Left lung (tissue), 4 donors: ENCODE measurements at regions not wholly inside any gene's neighbourhood (a gene's known extent, or its start where the extent isn't known, plus 50 kb on each side); places are given as distances from the start of the nearest gene placed in this dataset.

Experiments used
- ATAC-seq: fragments of 200-7000 bp; cut with Tn5 transposase; one replicate; pipeline ENCODE4 v1.9.1; 2020; ENCODE audit warnings: moderate library complexity
- DNase-seq, 4 donors: peaks; one replicate each; pipeline ENCODE4 v3.0.0-alpha.2; 2013 to 2020
- H3K27ac ChIP-seq, 2 donors: fragments of 200-600 bp; sonication (generic) in 1 of 2; one replicate each; pipeline versions ENCODE4 v1.5.0 to v1.8.0; 2020 to 2021
- H3K27me3 ChIP-seq, 2 donors: fragments of 200-600 bp; sonication (generic) in 1 of 2; one replicate each; pipeline versions ENCODE4 v1.5.0 to v1.8.0; 2020 to 2021
- H3K36me3 ChIP-seq, 2 donors: fragments of 200-600 bp; sonication (generic) in 1 of 2; one replicate each; pipeline versions ENCODE4 v1.5.0 to v1.8.0; 2020 to 2021
- H3K4me1 ChIP-seq, 2 donors: fragments of 200-600 bp; one replicate each; pipeline ENCODE4 v1.8.0; 2021
- H3K4me3 ChIP-seq, 2 donors: fragments of 200-600 bp; sonication (generic) in 1 of 2; one replicate each; pipeline versions ENCODE4 v1.5.0 to v1.8.0; 2020 to 2021; ENCODE audit warnings: mild to moderate bottlenecking in 1 of 2
- H3K9me3 ChIP-seq, 2 donors: fragments of 200-600 bp; sonication (generic) in 1 of 2; one replicate each; pipeline versions ENCODE4 v1.5.0 to v1.8.0; 2020 to 2021
- intact Hi-C, 2 donors: fragments of 100-400 bp; cut with DNase I; formaldehyde crosslinking; loops; one replicate each; pipeline versions ENCODE4 v1.11.2 to v1.14.2; 2022
- TF ChIP-seq, protein P1 (sequence below), 2 donors: fragments of 200-600 bp; sonication (generic) in 1 of 2; IDR thresholded peaks; one replicate each; pipeline versions ENCODE4 v1.5.0 to v1.8.0; 2021; ENCODE audit warnings: antibody characterized with exemption in 2 of 2
- donor health status: DM: no; HTN: yes; CAD: no.
- donor health status: DM: no; HTN: no; CAD: no.

DNA sequence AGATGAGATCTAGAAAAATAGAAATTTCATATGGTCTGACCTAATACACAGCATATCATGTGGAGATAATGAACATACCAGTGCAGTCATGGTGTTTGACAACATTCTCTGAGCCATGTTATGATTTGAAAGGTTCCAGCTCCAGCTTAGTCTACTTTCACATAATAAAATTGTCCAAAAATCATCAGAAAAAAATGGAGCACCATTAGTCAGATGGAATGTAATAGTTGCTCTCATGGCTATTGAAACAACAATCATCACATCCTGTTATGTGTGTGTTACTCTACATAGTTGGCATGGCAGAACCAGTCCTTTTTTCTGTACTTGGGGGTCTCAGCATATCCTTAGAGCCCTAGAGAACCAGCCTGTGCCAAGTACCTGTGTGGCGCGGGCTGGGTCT lies 678.9 kb upstream of the FANCL start:
- no peak for DNase-seq
- H3K27ac ChIP-seq = no peak overlapping the region

DNA sequence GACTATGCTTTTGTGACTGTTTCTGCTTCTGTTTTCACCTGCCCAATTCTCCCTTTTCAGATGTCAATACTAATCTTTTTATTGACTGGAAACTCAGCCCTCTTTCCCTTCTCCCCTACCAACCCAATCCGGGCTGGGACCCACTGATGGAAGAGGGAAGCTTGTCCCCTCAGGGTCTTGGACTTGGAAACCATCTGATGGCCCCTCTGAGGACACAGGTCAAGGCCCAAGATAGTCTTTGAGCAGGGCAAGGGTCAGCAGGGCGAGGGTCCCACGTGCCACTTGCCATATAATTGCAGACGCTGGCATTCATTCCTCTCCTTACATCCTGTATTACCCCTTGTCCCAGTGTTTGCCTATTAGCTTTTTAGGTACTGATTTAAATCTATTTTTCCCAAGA lies 678.2 kb upstream of the FANCL start:
- Histone ChIP-seq H3K36me3 (no peaks in the 10 kb centered on the region), H3K4me3 (no peak overlapping the region), H3K4me1 (no peaks in the 10 kb centered on the region), H3K27me3 (no peaks in the 10 kb centered on the region), H3K9me3 (no peaks in the 10 kb centered on the region), H3K27ac (no peak overlapping the region)
- intact Hi-C loops = no loop called here
- DNase-seq = no peak
- TF ChIP-seq, protein P1, sequence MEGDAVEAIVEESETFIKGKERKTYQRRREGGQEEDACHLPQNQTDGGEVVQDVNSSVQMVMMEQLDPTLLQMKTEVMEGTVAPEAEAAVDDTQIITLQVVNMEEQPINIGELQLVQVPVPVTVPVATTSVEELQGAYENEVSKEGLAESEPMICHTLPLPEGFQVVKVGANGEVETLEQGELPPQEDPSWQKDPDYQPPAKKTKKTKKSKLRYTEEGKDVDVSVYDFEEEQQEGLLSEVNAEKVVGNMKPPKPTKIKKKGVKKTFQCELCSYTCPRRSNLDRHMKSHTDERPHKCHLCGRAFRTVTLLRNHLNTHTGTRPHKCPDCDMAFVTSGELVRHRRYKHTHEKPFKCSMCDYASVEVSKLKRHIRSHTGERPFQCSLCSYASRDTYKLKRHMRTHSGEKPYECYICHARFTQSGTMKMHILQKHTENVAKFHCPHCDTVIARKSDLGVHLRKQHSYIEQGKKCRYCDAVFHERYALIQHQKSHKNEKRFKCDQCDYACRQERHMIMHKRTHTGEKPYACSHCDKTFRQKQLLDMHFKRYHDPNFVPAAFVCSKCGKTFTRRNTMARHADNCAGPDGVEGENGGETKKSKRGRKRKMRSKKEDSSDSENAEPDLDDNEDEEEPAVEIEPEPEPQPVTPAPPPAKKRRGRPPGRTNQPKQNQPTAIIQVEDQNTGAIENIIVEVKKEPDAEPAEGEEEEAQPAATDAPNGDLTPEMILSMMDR (IDR thresholded peaks at IDR 0.05) = no peak
- ATAC-seq = no peak

More for the DNA sequence above, 678.9 kb upstream of the FANCL start:
- TF ChIP-seq, protein P1 (IDR thresholded peaks at IDR 0.05) = no peak
- no peaks in the 10 kb centered on the region for H3K27me3 ChIP-seq
- intact Hi-C loops = no loop called here
- ATAC-seq = no peak
- H3K9me3 ChIP-seq = no peaks in the 10 kb centered on the region
- H3K4me1 ChIP-seq = no peaks in the 10 kb centered on the region
- H3K4me3 ChIP-seq = no peak overlapping the region
- H3K36me3 ChIP-seq = no peaks in the 10 kb centered on the region

DNA sequence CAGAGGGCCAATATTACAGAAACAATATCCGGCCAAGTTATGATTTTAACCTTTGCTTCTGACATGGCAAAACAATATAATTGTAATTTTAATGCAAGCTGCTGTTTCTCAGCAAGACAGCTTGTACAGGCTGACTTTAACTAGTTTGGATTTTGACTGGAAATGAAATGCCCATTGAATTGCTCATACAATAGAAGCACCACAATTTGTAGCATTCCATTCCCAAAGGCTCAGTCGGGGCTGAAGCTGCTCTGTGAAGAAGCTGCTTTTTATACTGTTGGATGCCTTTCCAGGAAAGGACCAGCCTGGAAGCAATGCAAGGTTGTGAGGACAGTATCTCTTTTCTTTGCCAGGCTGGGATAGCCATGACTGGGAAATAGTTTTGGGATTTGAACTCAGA lies 677.0 kb upstream of the FANCL start:
- no peak overlapping the region for H3K4me3 ChIP-seq
- no peaks in the 10 kb centered on the region for H3K4me1 ChIP-seq
- no peaks in the 10 kb centered on the region for H3K36me3 ChIP-seq
- H3K27ac ChIP-seq = no peak overlapping the region
- TF ChIP-seq, protein P1 (IDR thresholded peaks at IDR 0.05) = no peak
- no peaks in the 10 kb centered on the region for H3K9me3 ChIP-seq
- DNase-seq (no peak), ATAC-seq (no peak)
- H3K27me3 ChIP-seq = no peaks in the 10 kb centered on the region
- intact Hi-C loops = no loop called here

DNA sequence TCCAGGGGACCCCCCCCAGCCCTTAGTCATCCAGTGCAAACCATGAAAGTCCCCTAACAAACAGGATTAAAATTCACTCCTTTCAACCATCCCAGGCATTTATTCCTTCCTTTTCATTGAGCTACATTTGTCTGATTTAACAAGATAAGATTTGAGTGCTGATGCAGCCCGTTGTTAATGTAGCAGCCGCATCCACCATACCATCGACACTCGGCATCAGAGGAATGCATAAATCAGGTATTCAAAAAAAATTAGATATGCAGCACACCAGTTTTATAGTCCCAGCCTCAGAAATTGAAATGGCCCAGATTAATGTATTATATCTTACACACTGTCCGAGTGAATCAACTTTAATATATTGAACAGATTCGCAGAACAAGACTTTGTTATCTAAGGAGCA lies 676.5 kb upstream of the FANCL start:
- TF ChIP-seq, protein P1 (IDR thresholded peaks at IDR 0.05) = no peak
- Histone ChIP-seq H3K4me3 (no peak overlapping the region), H3K27ac (no peak overlapping the region), H3K9me3 (no peaks in the 10 kb centered on the region), H3K27me3 (no peaks in the 10 kb centered on the region), H3K36me3 (no peaks in the 10 kb centered on the region), H3K4me1 (no peaks in the 10 kb centered on the region)
- ATAC-seq (no peak), DNase-seq (no peak)
- intact Hi-C loops = no loop called here

DNA sequence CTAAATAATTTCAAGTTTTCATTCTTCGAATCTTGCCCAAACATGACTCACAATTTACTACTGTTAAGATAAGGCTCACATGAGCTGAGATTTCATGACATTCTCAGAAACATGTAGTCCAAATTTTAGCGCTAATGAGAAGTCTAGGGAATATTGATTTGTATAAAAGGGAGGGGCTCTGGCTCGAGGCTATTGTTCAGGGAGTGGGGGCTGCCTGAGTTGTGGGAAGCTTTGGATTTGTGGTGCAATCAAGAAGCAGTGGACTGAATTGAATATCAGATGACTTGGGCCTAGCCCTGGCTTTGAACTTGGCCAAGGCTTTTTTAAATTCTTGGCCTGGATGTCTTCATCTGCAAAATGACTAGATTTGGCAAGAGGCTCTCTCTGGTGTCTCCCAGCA lies 674.9 kb upstream of the FANCL start:
- DNase-seq (no peak), ATAC-seq (no peak)
- no peaks in the 10 kb centered on the region for H3K9me3 ChIP-seq
- TF ChIP-seq, protein P1 (IDR thresholded peaks at IDR 0.05) = no peak
- H3K4me3 ChIP-seq = no peak overlapping the region
- intact Hi-C loops = no loop called here
- H3K27me3 ChIP-seq = no peaks in the 10 kb centered on the region
- no peaks in the 10 kb centered on the region for H3K4me1 ChIP-seq
- no peak overlapping the region for H3K27ac ChIP-seq
- H3K36me3 ChIP-seq = no peaks in the 10 kb centered on the region
